HG03442 (cell line): ENCODE measurements at regions not wholly inside any gene's neighbourhood (a gene's known extent, or its start where the extent isn't known, plus 50 kb on each side); places are given as distances from the start of the nearest gene placed in this dataset.

ENCODE experiments used
- ATAC-seq: cut with Tn5 transposase; IDR thresholded peaks from one replicate; pipeline ENCODE4 v1.9.1; 2021; ENCODE audit warnings: mild to moderate bottlenecking, moderate library complexity; ENCODE audit not compliant: unreplicated experiment

DNA sequence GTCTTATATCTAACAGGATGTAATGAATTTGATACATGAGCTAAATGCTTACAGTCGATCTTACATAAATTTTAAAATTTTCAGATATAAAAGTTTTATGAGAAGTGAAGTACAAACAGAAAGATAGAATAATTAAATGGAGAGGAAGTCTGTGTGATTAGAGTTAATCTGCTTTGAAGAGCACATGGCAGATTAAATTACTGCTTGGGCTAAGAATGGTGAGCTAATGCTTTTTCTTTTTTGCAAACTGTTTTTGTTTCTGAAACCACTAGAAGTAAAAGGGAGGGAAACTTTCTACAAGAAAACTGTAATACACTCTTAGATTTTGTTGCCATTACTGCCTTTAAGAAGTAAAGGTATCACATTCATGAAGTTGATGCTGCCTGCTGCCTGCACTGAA lies 96.3 kb upstream of the SPRY2 start:
- ATAC-seq = no peak

- ATAC-seq = no peak
These were observed 95.7 kb upstream of the SPRY2 start for GRCh38 chr13:80436571-80437169.

DNA sequence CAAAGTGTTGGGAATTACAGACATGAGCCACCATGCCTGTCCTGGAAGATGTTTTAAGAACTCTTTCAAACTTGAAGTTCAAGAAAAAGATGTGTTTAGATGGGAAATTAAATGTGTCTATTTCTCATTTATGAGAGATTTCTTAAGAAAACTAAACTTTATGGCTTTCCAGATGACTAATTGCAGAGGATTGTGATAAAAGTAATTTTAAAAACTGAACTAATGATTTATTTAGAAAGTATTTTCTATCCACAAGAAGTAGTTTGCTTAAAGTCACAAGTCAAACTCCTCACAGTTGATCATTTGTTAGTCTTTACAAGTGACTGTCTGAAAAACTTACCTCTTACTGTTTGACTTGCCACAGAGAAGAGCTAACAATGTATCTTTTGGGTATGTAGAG lies 89.6 kb upstream of the SPRY2 start:
- ATAC-seq = no peak

DNA sequence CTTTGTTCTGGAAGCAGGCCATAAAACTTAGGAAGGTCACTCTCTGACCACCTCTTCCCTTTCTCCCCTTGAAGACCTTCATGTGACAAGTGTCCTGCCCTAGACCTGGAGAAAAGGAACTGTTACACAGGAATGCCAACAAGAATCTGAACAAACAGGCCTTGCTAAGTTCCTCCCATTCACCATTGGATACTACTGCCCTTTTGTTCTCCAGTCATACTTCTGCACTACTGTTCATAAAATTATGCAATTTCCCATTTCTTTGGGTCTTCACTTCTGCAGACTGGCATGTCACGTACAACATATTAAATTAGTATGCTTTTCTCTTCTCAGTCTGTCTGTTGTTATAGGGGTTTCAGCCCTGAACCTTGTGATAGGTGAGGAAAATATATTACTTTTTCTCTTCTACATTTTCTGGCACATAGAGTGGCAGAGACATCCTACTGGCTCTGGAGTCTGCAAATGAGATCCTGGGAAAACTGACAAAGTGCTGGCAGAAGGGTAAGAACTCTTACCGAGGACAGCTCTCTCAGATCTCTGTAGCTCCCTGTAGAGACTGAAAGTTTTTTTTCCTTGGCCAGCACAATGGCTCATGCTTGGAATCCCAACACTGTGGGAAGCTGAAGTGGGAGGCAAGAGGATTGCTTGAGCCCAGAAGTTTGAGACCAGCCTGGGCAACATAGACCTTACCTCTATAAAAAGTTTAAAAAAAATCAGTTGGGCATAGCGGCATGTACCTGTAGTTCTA lies 87.6 kb upstream of the SPRY2 start:
- ATAC-seq = no peak

DNA sequence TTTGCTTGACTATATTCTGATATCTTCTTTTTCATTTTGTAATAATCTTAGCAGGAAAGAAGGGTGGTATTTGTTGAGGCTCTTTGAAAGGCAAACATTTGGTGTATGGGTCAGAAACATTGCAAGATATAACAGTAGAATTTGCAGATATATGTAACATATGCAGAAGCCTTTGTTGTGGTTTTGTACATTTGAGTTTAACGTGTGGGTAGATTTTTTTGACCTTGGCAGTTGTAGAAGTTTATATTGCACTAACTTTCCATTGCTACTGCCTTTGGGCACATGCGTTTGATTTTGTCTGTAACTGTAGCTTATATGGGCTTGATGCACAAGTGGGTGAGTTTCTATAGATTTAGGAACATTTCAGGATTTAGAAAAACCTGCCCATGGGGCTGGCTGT lies 78.5 kb upstream of the SPRY2 start:
- ATAC-seq = no peak

DNA sequence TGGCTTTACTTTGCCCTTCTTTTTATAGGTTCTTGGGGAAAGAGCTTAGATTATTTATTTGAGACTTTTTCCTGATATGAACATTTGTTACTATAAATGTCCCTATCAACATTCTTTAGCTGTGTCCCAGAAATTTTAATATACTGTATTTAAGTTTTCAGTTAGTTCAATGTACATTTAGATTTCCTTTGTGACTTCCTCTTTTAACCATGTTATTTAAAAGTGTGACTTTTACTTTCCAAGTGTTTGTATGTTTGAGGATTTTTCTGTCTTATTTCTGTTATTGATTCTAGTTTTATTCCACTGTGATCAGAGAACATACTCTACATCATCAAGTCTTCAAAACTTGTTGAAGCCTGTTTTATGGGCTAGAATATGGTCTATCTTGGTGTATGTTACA lies 72.7 kb upstream of the SPRY2 start:
- no peak for ATAC-seq

GRCh38 chr13:80408270-80408669 lies 67.3 kb upstream of the SPRY2 start:
- no peak for ATAC-seq

- no peak for ATAC-seq
These were observed 60.0 kb upstream of the SPRY2 start for GRCh38 chr13:80400865-80401426.

GRCh38 chr13:80400164-80400864 lies 59.4 kb upstream of the SPRY2 start:
- ATAC-seq = peak; percentile 29

- peak; percentile 46 for ATAC-seq
These were observed 58.6 kb upstream of the SPRY2 start for GRCh38 chr13:80399340-80400163.
